ENCODE measurements at regions not wholly inside any gene's neighbourhood (a gene's known extent, or its start where the extent isn't known, plus 50 kb on each side); places are given as distances from the start of the nearest gene placed in this dataset.

GRCh38 chr16:60328152-60328551, 1594.0 kb upstream of the GOT2 start:
- TF ChIP-seq GATA3 (IDR thresholded peaks at IDR 0.05; ENCODE audit: low read depth, low read length) (no peak), GATA2 (IDR thresholded peaks at IDR 0.05; ENCODE audit: low read depth, low read length) (no peak)

Data from SH-SY5Y (cell line).